HG02759 (cell line): ENCODE measurements at regions not wholly inside any gene's neighbourhood (a gene's known extent, or its start where the extent isn't known, plus 50 kb on each side); places are given as distances from the start of the nearest gene placed in this dataset.

ENCODE experiments used
- ATAC-seq: cut with Tn5 transposase; IDR thresholded peaks from one replicate; pipeline ENCODE4 v1.9.1; 2021; ENCODE audit warnings: mild to moderate bottlenecking, moderate library complexity; ENCODE audit not compliant: unreplicated experiment

GRCh38 chr9:81741103-81741502 is 51.8 kb upstream of the TLE1 start:
- ATAC-seq = no peak

GRCh38 chr9:81748091-81748490 is 58.7 kb upstream of the TLE1 start:
- ATAC-seq = no peak

- no peak for ATAC-seq
Observed at GRCh38 chr9:81753436-81753835, 64.1 kb upstream of the TLE1 start.

GRCh38 chr9:81754245-81754644 is 64.9 kb upstream of the TLE1 start:
- no peak for ATAC-seq

GRCh38 chr9:81755721-81756120 is 66.4 kb upstream of the TLE1 start:
- ATAC-seq = no peak

GRCh38 chr9:81756561-81756960 is 67.2 kb upstream of the TLE1 start:
- ATAC-seq = no peak

- ATAC-seq = no peak
Observed at GRCh38 chr9:81758123-81758797, 68.9 kb upstream of the TLE1 start.

- no peak for ATAC-seq
Observed at GRCh38 chr9:81759680-81760215, 70.4 kb upstream of the TLE1 start.

- ATAC-seq = no peak
Observed at GRCh38 chr9:81767921-81768320, 78.6 kb upstream of the TLE1 start.

- ATAC-seq = no peak
Observed at GRCh38 chr9:81771571-81771970, 82.2 kb upstream of the TLE1 start.

- ATAC-seq = no peak
Observed at GRCh38 chr9:81772144-81772543, 82.8 kb upstream of the TLE1 start.

- ATAC-seq = no peak
Observed at GRCh38 chr9:81776390-81776789, 87.0 kb upstream of the TLE1 start.

GRCh38 chr9:81776834-81777233 is 87.5 kb upstream of the TLE1 start:
- no peak for ATAC-seq

GRCh38 chr9:81777482-81777881 is 88.1 kb upstream of the TLE1 start:
- ATAC-seq = no peak

GRCh38 chr9:81782313-81782995 is 93.1 kb upstream of the TLE1 start:
- no peak for ATAC-seq

- no peak for ATAC-seq
Observed at GRCh38 chr9:81787747-81788632, 98.6 kb upstream of the TLE1 start.

- no peak for ATAC-seq
Observed at GRCh38 chr9:81789721-81790120, 100.4 kb upstream of the TLE1 start.

GRCh38 chr9:81790166-81790565 is 100.8 kb upstream of the TLE1 start:
- no peak for ATAC-seq

- ATAC-seq = no peak
Observed at GRCh38 chr9:81791076-81791475, 101.7 kb upstream of the TLE1 start.

- no peak for ATAC-seq
Observed at GRCh38 chr9:81798606-81799005, 109.3 kb upstream of the TLE1 start.

GRCh38 chr9:81801190-81801589 is 111.8 kb upstream of the TLE1 start:
- no peak for ATAC-seq
